Activated T-helper 17 cell treated with anti-CD3 and anti-CD28 coated beads, Interleukin-2, amount 50 U/mL, for 72 hours (primary cell): ENCODE measurements at regions not wholly inside any gene's neighbourhood (a gene's known extent, or its start where the extent isn't known, plus 50 kb on each side); places are given as distances from the start of the nearest gene placed in this dataset.
"Not testable (repeated sequence)": the region's sequence is repeated elsewhere in the genome, so short reads cannot be mapped to it uniquely, and the experiment has no call there.

Experiments used
- ATAC-seq: fragments of 150-1000 bp; cut with Tn5 transposase; replicated peaks from 2 replicates; pipeline ENCODE4 v1.10.0; 2021; ENCODE audit warnings: mild to moderate bottlenecking, moderate library complexity
- H3K27ac Mint-ChIP-seq: one replicate; pipeline ENCODE4 v1.8.0; 2022; ENCODE audit warnings: mixed read lengths
- H3K27me3 Mint-ChIP-seq: one replicate; pipeline ENCODE4 v1.8.0; 2022; ENCODE audit warnings: mixed read lengths
- H3K36me3 Mint-ChIP-seq: one replicate; pipeline ENCODE4 v1.8.0; 2022; ENCODE audit warnings: low read depth, mild to moderate bottlenecking, mixed read lengths
- H3K4me1 Mint-ChIP-seq: one replicate; pipeline ENCODE4 v1.8.0; 2022; ENCODE audit warnings: mixed read lengths
- H3K4me3 Mint-ChIP-seq: one replicate; pipeline ENCODE4 v1.8.0; 2022; ENCODE audit warnings: mild to moderate bottlenecking, mixed read lengths
- H3K9me3 Mint-ChIP-seq: one replicate; pipeline ENCODE4 v1.8.0; 2022; ENCODE audit warnings: mixed read lengths

DNA sequence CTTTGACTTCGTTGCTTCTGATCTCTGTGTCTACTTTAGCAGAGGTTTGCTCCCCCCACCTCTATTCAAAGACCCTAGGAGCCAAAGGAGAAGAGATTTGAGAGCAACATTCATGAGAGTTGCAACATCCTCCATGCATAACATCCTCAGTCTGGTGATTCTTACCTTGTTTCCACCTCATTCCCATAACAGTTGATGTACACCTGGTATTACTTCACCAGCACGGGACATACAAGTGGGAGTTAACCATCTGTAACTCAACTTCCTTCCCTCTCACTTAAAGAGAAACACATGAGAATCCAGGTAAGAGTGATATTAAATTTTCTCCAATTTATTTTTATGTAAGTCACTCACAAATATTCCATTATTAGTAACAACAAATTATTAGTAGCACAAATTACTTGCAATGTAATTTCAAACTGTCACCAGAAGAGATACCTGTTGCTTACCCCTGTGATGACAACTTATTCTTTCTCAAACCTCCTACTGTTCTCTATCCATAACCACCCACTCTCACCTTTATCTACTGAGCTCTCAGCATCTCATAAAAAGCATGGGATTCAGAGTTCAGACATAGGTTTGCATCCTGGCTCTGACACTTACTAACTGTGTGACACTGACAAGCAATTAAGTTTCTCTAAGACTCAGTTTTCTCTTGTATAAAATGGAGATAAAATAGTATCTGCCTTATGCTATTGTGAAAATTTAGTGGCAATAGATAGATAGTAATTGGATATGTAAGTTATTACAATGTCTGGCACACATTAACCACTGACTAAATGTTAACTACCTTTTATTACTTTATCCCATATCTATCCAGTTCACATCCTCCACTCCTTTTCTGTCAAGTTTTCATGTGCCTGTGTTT is 184.6 kb upstream of the SRD5A2 start:
- no peaks in the 10 kb centered on the region for H3K9me3 Mint-ChIP-seq
- no peak for ATAC-seq
- no peak overlapping the region for H3K4me3 Mint-ChIP-seq
- H3K27me3 Mint-ChIP-seq, result peaks cover 8% of the 10 kb centered on the region
- no peak overlapping the region for H3K27ac Mint-ChIP-seq
- H3K36me3 Mint-ChIP-seq, result no peaks in the 10 kb centered on the region
- H3K4me1 Mint-ChIP-seq, result no peaks in the 10 kb centered on the region

GRCh38 chr2:31764169-31764568 is 183.4 kb upstream of the SRD5A2 start:
- no peaks in the 10 kb centered on the region for H3K36me3 Mint-ChIP-seq
- no peaks in the 10 kb centered on the region for H3K9me3 Mint-ChIP-seq
- H3K4me1 Mint-ChIP-seq, result no peaks in the 10 kb centered on the region
- no peak for ATAC-seq
- H3K27me3 Mint-ChIP-seq, result peaks cover 8% of the 10 kb centered on the region
- H3K4me3 Mint-ChIP-seq, result no peak overlapping the region
- H3K27ac Mint-ChIP-seq, result no peak overlapping the region

GRCh38 chr2:31762085-31762484 is 181.3 kb upstream of the SRD5A2 start:
- Mint-ChIP-seq H3K4me3 (no peak overlapping the region), H3K4me1 (no peaks in the 10 kb centered on the region), H3K27ac (no peak overlapping the region), H3K36me3 (no peaks in the 10 kb centered on the region), H3K27me3 (peaks cover 8% of the 10 kb centered on the region), H3K9me3 (no peaks in the 10 kb centered on the region)
- no peak for ATAC-seq

DNA sequence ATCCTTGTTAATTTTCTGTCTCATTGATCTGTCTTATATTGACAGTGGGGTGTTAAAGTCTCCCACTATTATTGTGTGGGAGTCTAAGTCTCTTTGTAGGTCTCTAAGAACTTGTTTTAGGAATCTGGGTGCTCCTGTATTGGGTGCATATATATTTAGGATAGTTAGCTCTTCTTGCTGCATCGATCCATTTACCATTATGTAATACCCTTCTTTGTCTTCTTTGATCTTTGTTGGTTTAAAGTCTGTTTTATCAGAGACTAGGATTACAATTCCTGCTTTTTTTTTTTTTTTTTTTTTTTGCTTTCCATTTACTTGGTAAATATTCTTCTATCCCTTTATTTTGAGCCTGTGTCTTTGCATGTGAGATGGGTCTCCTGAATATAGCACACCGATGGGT is 176.6 kb upstream of the SRD5A2 start:
- not testable (repeated sequence) for H3K4me1 Mint-ChIP-seq, H3K36me3 Mint-ChIP-seq, H3K27me3 Mint-ChIP-seq, ATAC-seq, H3K9me3 Mint-ChIP-seq, H3K27ac Mint-ChIP-seq, H3K4me3 Mint-ChIP-seq

DNA sequence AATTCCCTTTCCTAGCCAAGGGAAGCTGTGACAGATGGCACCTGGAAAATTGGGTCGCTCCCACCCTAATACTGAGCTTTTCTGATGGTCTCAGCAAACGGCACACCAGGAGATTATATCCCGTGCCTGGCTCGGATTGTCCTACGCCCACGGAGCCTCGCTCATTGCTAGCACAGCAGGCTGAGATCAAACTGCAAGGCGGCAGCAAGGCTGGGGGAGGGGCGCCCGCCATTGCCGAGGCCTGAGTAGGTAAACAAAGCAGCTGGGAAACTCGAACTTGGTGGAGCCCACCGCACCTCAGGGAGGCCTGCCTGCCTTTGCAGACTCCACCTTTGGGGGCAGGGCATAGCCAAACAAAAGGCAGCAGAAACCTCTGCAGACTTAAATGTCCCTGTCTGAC is 168.0 kb upstream of the SRD5A2 start:
- not testable (repeated sequence) for H3K36me3 Mint-ChIP-seq, H3K27ac Mint-ChIP-seq, ATAC-seq, H3K27me3 Mint-ChIP-seq, H3K4me3 Mint-ChIP-seq, H3K4me1 Mint-ChIP-seq, H3K9me3 Mint-ChIP-seq

- Mint-ChIP-seq H3K36me3 (no peaks in the 10 kb centered on the region), H3K4me1 (no peaks in the 10 kb centered on the region), H3K9me3 (no peaks in the 10 kb centered on the region), H3K27ac (no peak overlapping the region), H3K27me3 (peaks cover 9% of the 10 kb centered on the region), H3K4me3 (no peak overlapping the region)
- ATAC-seq, result no peak
These were observed 167.3 kb upstream of the SRD5A2 start for GRCh38 chr2:31748041-31748440.

- Mint-ChIP-seq H3K4me1 (no peaks in the 10 kb centered on the region), H3K9me3 (no peaks in the 10 kb centered on the region), H3K27me3 (peaks cover 3% of the 10 kb centered on the region), H3K27ac (no peak overlapping the region), H3K4me3 (no peak overlapping the region), H3K36me3 (no peaks in the 10 kb centered on the region)
- ATAC-seq, result no peak
These were observed 158.4 kb upstream of the SRD5A2 start for GRCh38 chr2:31739161-31739560.

- H3K27me3 Mint-ChIP-seq, result peaks cover 5% of the 10 kb centered on the region
- H3K27ac Mint-ChIP-seq, result no peak overlapping the region
- no peak for ATAC-seq
- no peaks in the 10 kb centered on the region for H3K9me3 Mint-ChIP-seq
- H3K4me3 Mint-ChIP-seq, result no peak overlapping the region
- no peaks in the 10 kb centered on the region for H3K36me3 Mint-ChIP-seq
- no peaks in the 10 kb centered on the region for H3K4me1 Mint-ChIP-seq
These were observed 156.1 kb upstream of the SRD5A2 start for GRCh38 chr2:31736695-31737454.

GRCh38 chr2:31735716-31736115 is 155.0 kb upstream of the SRD5A2 start:
- Mint-ChIP-seq H3K27me3 (peaks cover 5% of the 10 kb centered on the region), H3K36me3 (no peaks in the 10 kb centered on the region), H3K4me1 (no peaks in the 10 kb centered on the region), H3K27ac (no peak overlapping the region), H3K4me3 (no peak overlapping the region), H3K9me3 (no peaks in the 10 kb centered on the region)
- no peak for ATAC-seq

GRCh38 chr2:31729442-31730092 is 148.8 kb upstream of the SRD5A2 start:
- no peaks in the 10 kb centered on the region for H3K9me3 Mint-ChIP-seq
- no peaks in the 10 kb centered on the region for H3K4me1 Mint-ChIP-seq
- no peak overlapping the region for H3K4me3 Mint-ChIP-seq
- H3K36me3 Mint-ChIP-seq, result no peaks in the 10 kb centered on the region
- peaks cover 13% of the 10 kb centered on the region for H3K27me3 Mint-ChIP-seq
- no peak for ATAC-seq
- no peak overlapping the region for H3K27ac Mint-ChIP-seq

GRCh38 chr2:31729065-31729439 is 148.3 kb upstream of the SRD5A2 start:
- Mint-ChIP-seq H3K4me3 (no peak overlapping the region), H3K9me3 (no peaks in the 10 kb centered on the region), H3K27me3 (peaks cover 13% of the 10 kb centered on the region), H3K36me3 (no peaks in the 10 kb centered on the region), H3K27ac (no peak overlapping the region), H3K4me1 (no peaks in the 10 kb centered on the region)
- ATAC-seq, result no peak

GRCh38 chr2:31728406-31729064 is 147.8 kb upstream of the SRD5A2 start:
- no peaks in the 10 kb centered on the region for H3K4me1 Mint-ChIP-seq
- H3K27me3 Mint-ChIP-seq, result peaks cover 13% of the 10 kb centered on the region
- no peak overlapping the region for H3K4me3 Mint-ChIP-seq
- no peak overlapping the region for H3K27ac Mint-ChIP-seq
- no peak for ATAC-seq
- H3K36me3 Mint-ChIP-seq, result no peaks in the 10 kb centered on the region
- H3K9me3 Mint-ChIP-seq, result no peaks in the 10 kb centered on the region

GRCh38 chr2:31726457-31726856 is 145.7 kb upstream of the SRD5A2 start:
- Mint-ChIP-seq H3K9me3 (no peaks in the 10 kb centered on the region), H3K27ac (no peak overlapping the region), H3K4me1 (no peaks in the 10 kb centered on the region), H3K4me3 (no peak overlapping the region), H3K36me3 (no peaks in the 10 kb centered on the region), H3K27me3 (peaks cover 10% of the 10 kb centered on the region)
- ATAC-seq, result no peak

GRCh38 chr2:31725444-31725843 is 144.7 kb upstream of the SRD5A2 start:
- Mint-ChIP-seq H3K9me3 (no peaks in the 10 kb centered on the region), H3K27ac (no peak overlapping the region), H3K36me3 (no peaks in the 10 kb centered on the region), H3K4me3 (no peak overlapping the region), H3K4me1 (no peaks in the 10 kb centered on the region), H3K27me3 (peaks cover 10% of the 10 kb centered on the region)
- no peak for ATAC-seq
